HAP-1 (cell line): ENCODE measurements at regions not wholly inside any gene's neighbourhood (a gene's known extent, or its start where the extent isn't known, plus 50 kb on each side); places are given as distances from the start of the nearest gene placed in this dataset.
"Not testable (repeated sequence)": the region's sequence is repeated elsewhere in the genome, so short reads cannot be mapped to it uniquely, and the experiment has no call there.

ENCODE experiments used
- DNase-seq, 2 experiments: peaks; one replicate each; pipeline ENCODE4 v3.0.0-alpha.2; 2016 to 2020; ENCODE audit warnings: low spot score in 2 of 2
- H3K27me3 ChIP-seq: fragments of 250-450 bp; sonication (Bioruptor Pico); 2 replicates; pipeline ENCODE4 v1.5.1; 2020; ENCODE audit warnings: low read depth, mild to moderate bottlenecking, moderate library complexity
- H3K36me3 ChIP-seq: fragments of 250-450 bp; sonication (Bioruptor Pico); replicated peaks from 2 replicates; pipeline ENCODE4 v1.5.1; 2020; ENCODE audit warnings: mild to moderate bottlenecking
- H3K4me1 ChIP-seq: fragments of 250-450 bp; sonication (Bioruptor Pico); 2 replicates; pipeline ENCODE4 v1.5.1; 2020; ENCODE audit warnings: mild to moderate bottlenecking
- H3K4me3 ChIP-seq: fragments of 250-450 bp; sonication (Bioruptor Pico); 2 replicates; pipeline ENCODE4 v1.5.1; 2020; ENCODE audit warnings: mild to moderate bottlenecking, moderate library complexity
- H3K9me3 ChIP-seq: fragments of 250-450 bp; sonication (Bioruptor Pico); 2 replicates; pipeline ENCODE4 v1.5.1; 2020; ENCODE audit warnings: mild to moderate bottlenecking, moderate library complexity
- in situ Hi-C: fragments of 300-500 bp; cut with MboI; formaldehyde crosslinking; loops from 3 replicates; pipeline ENCODE4 v1.14.3; 2020; ENCODE audit warnings: low sequenced_read_pairs, inconsistent platforms, mixed read lengths

DNA sequence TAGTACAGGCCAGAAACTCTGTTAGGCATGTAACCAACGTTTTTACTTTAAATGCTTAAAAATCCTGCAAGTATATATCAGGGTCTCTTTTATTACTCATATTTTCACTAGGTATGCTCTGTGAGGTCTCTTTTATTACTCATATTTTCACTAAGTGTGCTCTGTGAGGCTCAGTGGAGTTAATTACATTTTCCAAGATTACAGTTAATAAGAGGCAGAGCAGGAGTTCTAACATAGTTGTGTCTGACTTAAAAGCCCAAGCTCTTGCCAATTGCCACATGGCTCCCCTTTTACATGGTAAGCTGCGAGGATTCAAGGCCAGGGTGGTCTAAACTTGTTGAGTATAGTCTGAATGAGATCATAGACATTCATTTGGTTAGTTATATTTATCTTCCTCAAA is 81.0 kb upstream of the ARMCX2 start:
- no peak overlapping the region for H3K4me3 ChIP-seq
- no peaks in the 10 kb centered on the region for H3K9me3 ChIP-seq
- in situ Hi-C loops, result no loop called here
- DNase-seq, result no peak
- H3K27me3 ChIP-seq, result no peaks in the 10 kb centered on the region
- no peaks in the 10 kb centered on the region for H3K36me3 ChIP-seq
- no peaks in the 10 kb centered on the region for H3K4me1 ChIP-seq

DNA sequence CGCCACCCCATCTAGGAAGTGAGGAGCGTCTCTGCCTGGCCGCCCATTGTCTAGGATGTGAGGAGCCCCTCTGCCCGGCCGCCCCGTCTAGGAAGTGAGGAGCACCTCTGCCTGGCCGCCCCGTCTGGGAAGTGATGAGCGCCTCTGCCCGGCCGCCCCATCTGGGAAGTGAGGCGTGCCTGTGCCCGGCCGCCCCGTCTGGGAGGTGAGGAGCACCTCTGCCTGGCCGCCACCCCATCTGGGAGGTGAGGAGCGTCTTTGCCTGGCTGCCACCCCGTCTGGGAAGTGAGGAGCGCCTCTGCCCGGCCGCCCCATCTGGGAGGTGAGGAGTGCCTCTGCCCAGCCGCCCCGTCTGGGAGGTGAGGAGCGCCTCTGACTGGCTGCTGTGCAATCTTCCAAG is 79.2 kb upstream of the ARMCX2 start:
- DNase-seq, in situ Hi-C loops, H3K9me3 ChIP-seq, H3K4me3 ChIP-seq, H3K4me1 ChIP-seq, H3K36me3 ChIP-seq, H3K27me3 ChIP-seq: not testable (repeated sequence)

GRCh38 chrX:101738411-101738810 is 78.8 kb upstream of the ARMCX2 start:
- in situ Hi-C loops, DNase-seq, H3K4me1 ChIP-seq, H3K27me3 ChIP-seq, H3K4me3 ChIP-seq, H3K36me3 ChIP-seq, H3K9me3 ChIP-seq: not testable (repeated sequence)

DNA sequence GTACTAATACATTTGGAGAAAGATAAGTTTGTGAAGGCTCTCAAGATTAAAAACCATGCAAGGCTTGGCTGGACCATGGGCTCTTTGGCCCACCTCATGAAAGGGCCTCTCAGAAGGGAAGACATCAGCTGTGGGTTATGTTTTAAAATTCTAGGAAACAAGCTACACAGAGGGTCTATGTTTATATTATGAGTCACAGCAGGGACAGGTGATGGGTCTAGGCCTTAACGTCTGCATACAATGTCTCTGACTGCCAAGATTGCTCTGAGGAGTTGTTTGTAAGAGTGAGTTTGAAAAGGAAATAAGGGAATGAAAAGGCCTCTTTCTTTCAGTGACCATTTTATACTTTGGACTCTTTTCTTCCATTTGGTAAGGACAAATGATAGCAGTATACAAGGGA is 77.0 kb upstream of the ARMCX2 start:
- in situ Hi-C loops, result no loop called here
- H3K27me3 ChIP-seq, result no peaks in the 10 kb centered on the region
- no peak overlapping the region for H3K4me3 ChIP-seq
- DNase-seq, result no peak
- no peaks in the 10 kb centered on the region for H3K9me3 ChIP-seq
- no peaks in the 10 kb centered on the region for H3K4me1 ChIP-seq
- no peaks in the 10 kb centered on the region for H3K36me3 ChIP-seq

DNA sequence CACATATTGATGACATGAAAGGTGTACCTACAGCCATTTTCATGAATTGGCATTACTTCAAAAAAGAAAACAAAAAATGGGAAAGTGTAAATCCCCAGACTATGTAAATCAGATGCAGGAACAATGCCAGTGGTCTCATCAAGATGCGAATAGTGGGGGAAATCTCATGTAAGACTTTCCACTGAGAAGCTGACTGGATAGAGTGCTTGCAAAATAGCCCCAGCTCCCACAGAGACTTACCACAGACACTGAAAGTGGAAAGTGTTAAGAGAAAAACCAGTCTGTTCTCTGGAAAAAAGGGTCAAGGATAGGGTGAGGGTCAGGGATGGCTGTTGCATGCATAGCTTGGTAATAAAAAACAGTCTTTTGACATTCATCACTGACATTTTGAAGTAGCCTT is 73.2 kb upstream of the ARMCX2 start:
- H3K4me1 ChIP-seq, result no peaks in the 10 kb centered on the region
- H3K36me3 ChIP-seq, result no peaks in the 10 kb centered on the region
- in situ Hi-C loops, result no loop called here
- no peak for DNase-seq
- H3K9me3 ChIP-seq, result no peaks in the 10 kb centered on the region
- H3K27me3 ChIP-seq, result no peaks in the 10 kb centered on the region
- no peak overlapping the region for H3K4me3 ChIP-seq

DNA sequence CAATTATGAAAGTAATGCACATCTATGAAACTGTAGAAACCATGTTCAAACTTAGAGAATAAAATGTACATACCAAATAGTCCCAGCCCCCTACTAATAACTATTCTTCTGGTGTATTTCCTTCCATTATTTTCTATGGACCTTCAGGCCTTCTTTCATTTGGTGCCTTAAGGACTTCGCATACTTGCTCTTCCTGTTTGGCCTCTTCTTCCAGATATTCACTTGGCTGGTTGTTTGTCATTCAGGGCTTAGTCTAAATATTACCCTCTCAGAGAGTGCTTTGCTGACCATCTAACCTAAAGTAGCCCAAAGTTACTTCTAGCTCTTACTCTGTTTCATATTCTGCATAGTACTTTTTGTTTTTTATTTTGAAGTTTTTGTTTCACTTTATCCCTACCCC is 70.3 kb upstream of the ARMCX2 start:
- in situ Hi-C loops, result no loop called here
- H3K27me3 ChIP-seq, result no peaks in the 10 kb centered on the region
- DNase-seq, result no peak
- no peak overlapping the region for H3K4me3 ChIP-seq
- H3K4me1 ChIP-seq, result no peaks in the 10 kb centered on the region
- no peaks in the 10 kb centered on the region for H3K9me3 ChIP-seq
- no peaks in the 10 kb centered on the region for H3K36me3 ChIP-seq
